ENCODE measurements at regions not wholly inside any gene's neighbourhood (a gene's known extent, or its start where the extent isn't known, plus 50 kb on each side); places are given as distances from the start of the nearest gene placed in this dataset.

GRCh38 chr6:137341681-137342195 lies 122.6 kb upstream of the IFNGR1 start:
- Histone ChIP-seq H3K27ac (no peak overlapping the region), H3K4me3 (no peak overlapping the region), H3K9me3 (ENCODE audit: insufficient read depth, low read depth) (no peaks in the 10 kb centered on the region), H4K20me1 (ENCODE audit: insufficient read depth) (no peaks in the 10 kb centered on the region), H3K36me3 (ENCODE audit: low read depth) (no peaks in the 10 kb centered on the region), H3K79me2 (ENCODE audit: low read depth) (no peaks in the 10 kb centered on the region), H3F3A (ENCODE audit: insufficient read depth, low read depth) (no peaks in the 10 kb centered on the region), H3K4me2 (no peak overlapping the region), H3K9me2 (ENCODE audit: insufficient read depth) (no peaks in the 10 kb centered on the region), H3K27me3 (ENCODE audit: insufficient read depth, low read depth) (0 out of 2 replicates have a peak, but pooled peaks cover 3% of the 10 kb centered on the region), H2AFZ (no peak overlapping the region), H3K4me1 (replicated peaks; ENCODE audit: insufficient read depth) (no peaks in the 10 kb centered on the region)
- POLR2A ChIA-PET (ENCODE audit: unreplicated experiment) = no interaction called here
- CTCF ChIA-PET = no interaction called here
- TF ChIP-seq EZH2 (IDR thresholded peaks at IDR 0.05; ENCODE audit: low read depth) = no peak
- peak; percentile 52; the same call in 1 of the 2 replicates for TF ChIP-seq CTCF (conservative IDR thresholded peaks at IDR 0.05)
- intact Hi-C loops (cut with micrococcal nuclease; ENCODE audit: unreplicated experiment) = no loop called here
- BruUV-seq (replicated peaks) = no TSS peak
- peak; percentile 12 to 32 for DNase-seq

GRCh38 chr6:137339929-137340559 lies 120.9 kb upstream of the IFNGR1 start:
- no peak overlapping the region for H3K4me2 ChIP-seq
- H3K9me3 ChIP-seq (ENCODE audit: insufficient read depth, low read depth) = no peaks in the 10 kb centered on the region
- 0 out of 2 replicates have a peak, but pooled peaks cover 3% of the 10 kb centered on the region for H3K27me3 ChIP-seq (ENCODE audit: insufficient read depth, low read depth)
- no TSS peak for BruUV-seq (replicated peaks)
- POLR2A ChIA-PET (ENCODE audit: unreplicated experiment) = no interaction called here
- intact Hi-C loops (cut with micrococcal nuclease; ENCODE audit: unreplicated experiment) = no loop called here
- H3K9me2 ChIP-seq (ENCODE audit: insufficient read depth) = no peaks in the 10 kb centered on the region
- no peaks in the 10 kb centered on the region for H3F3A ChIP-seq (ENCODE audit: insufficient read depth, low read depth)
- no peak overlapping the region for H2AFZ ChIP-seq
- H3K4me1 ChIP-seq (replicated peaks; ENCODE audit: insufficient read depth) = no peaks in the 10 kb centered on the region
- no peaks in the 10 kb centered on the region for H3K79me2 ChIP-seq (ENCODE audit: low read depth)
- peak in 1 of 2 experiments; percentile 30 for DNase-seq
- no peaks in the 10 kb centered on the region for H3K36me3 ChIP-seq (ENCODE audit: low read depth)
- TF ChIP-seq CTCF (conservative IDR thresholded peaks at IDR 0.05) (no peak), EZH2 (IDR thresholded peaks at IDR 0.05; ENCODE audit: low read depth) (no peak)
- no peaks in the 10 kb centered on the region for H4K20me1 ChIP-seq (ENCODE audit: insufficient read depth)
- H3K27ac ChIP-seq = no peak overlapping the region
- CTCF ChIA-PET = no interaction called here
- H3K4me3 ChIP-seq = no peak overlapping the region

GRCh38 chr6:137334884-137335283 lies 115.7 kb upstream of the IFNGR1 start:
- Histone ChIP-seq H3F3A (ENCODE audit: insufficient read depth, low read depth) (no peaks in the 10 kb centered on the region), H3K9me2 (ENCODE audit: insufficient read depth) (no peaks in the 10 kb centered on the region), H3K4me3 (no peak overlapping the region), H4K20me1 (ENCODE audit: insufficient read depth) (no peaks in the 10 kb centered on the region), H3K9me3 (ENCODE audit: insufficient read depth, low read depth) (no peaks in the 10 kb centered on the region), H2AFZ (no peak overlapping the region), H3K36me3 (ENCODE audit: low read depth) (no peaks in the 10 kb centered on the region), H3K4me2 (no peak overlapping the region), H3K27ac (no peak overlapping the region), H3K27me3 (ENCODE audit: insufficient read depth, low read depth) (0 out of 2 replicates have a peak, but pooled peaks cover 3% of the 10 kb centered on the region), H3K79me2 (ENCODE audit: low read depth) (no peaks in the 10 kb centered on the region), H3K4me1 (replicated peaks; ENCODE audit: insufficient read depth) (no peaks in the 10 kb centered on the region)
- BruUV-seq (replicated peaks) = no TSS peak
- intact Hi-C loops (cut with micrococcal nuclease; ENCODE audit: unreplicated experiment) = no loop called here
- CTCF ChIA-PET = no interaction called here
- TF ChIP-seq EZH2 (IDR thresholded peaks at IDR 0.05; ENCODE audit: low read depth) = no peak
- TF ChIP-seq CTCF (conservative IDR thresholded peaks at IDR 0.05) = no peak
- POLR2A ChIA-PET (ENCODE audit: unreplicated experiment) = no interaction called here
- peak in 1 of 2 experiments; percentile 20 for DNase-seq
